Medulla oblongata (tissue), 1 donor: ENCODE measurements at regions not wholly inside any gene's neighbourhood (a gene's known extent, or its start where the extent isn't known, plus 50 kb on each side); places are given as distances from the start of the nearest gene placed in this dataset.

ENCODE experiments used
- DNase-seq: peaks from one replicate; pipeline ENCODE4 v3.0.0-alpha.2; 2015; ENCODE audit errors: extremely low spot score

DNA sequence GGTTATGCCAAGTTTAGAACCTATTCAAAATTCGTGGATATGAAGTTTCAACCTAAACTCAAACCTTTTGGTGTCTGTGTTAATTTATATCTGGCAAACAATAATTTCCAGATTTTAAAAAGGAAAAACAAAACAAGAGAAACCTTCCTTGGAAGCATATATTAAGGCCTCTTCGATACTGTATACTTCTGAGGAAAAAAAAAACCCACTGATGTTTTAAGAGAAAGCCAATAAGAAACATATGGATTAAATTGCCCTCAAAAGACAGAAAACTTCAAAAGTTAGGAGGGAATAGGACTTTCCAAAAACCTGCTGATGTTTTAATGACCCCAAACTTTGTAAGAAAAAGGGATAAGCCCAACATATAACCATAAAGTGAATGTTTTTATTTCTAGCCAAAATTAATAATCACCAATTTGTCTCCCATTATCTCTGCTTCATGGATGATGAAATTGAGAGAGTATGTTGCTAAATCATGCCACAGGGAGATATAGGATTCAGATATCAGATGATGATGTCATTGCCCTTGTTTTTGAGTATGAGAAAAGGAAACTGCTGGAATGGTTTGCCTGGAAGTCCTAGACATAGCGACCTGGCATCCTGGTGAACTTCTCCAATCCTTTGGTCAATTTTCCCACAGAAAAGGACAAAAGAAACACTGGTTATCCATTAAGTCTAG is 423.9 kb downstream of the DMRT2 start:
- DNase-seq, result no peak

DNA sequence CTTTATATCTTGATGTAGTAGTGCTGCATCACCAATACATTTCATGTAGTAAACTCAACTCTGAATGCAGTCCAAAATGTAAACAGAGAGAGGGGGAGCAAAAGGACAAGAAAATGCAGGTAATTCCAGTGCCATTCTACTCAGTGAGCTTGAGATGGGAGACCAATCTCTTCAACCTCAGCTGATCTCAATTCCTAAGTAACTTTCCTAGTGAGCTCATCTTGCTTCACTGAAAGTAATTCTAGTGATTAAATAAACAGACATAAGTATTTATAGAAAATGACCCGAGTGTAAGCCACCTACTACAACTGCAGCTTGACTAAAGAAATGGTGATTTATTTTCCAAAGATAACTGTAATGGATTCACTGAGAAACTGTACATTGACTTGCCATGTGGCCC is 424.5 kb downstream of the DMRT2 start:
- no peak for DNase-seq

DNA sequence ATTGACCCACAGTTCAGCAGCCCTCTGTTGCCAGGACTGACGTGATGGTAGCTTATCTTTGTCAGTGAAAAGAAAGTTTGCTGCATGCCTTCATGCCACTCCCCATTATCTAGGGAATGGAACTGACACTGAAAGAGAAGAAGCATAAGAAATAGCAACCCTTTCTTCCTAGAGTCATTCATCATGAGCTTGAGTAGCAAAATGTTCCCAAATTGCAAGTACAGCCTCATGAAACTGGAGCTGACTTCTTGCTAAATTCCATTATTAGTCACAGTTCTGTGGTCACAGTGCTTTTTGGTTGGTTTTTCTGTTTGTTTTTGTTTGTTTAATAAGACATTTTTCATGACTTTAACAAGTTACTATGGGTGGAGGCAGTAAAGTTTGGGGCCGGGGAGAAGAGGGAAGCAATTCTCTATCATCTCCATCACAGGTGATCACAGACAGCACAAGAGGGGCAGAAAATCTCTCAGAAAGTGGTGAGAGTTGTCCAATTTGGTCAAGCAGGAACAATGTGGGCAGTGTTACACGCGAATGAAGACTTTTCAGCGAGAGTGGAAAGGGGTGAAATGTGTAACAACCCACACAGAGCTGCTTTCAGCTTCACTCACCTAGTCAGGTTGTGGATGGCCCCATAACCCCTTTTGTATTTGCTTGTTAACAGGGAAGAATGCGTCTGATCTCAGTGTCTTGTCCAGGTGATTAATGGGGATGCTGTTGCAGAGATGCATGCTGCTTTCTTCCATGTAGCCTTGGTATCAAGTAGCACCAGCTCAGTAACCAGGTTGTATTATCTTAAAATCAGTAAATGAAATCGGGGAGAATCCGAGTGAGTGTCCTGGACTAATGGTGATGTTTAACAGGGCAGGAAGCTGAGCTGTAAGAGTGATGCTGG is 440.4 kb downstream of the DMRT2 start:
- DNase-seq, result no peak

- DNase-seq, result no peak
Measured at GRCh38 chr9:1492156-1492555, 442.0 kb downstream of the DMRT2 start.

DNA sequence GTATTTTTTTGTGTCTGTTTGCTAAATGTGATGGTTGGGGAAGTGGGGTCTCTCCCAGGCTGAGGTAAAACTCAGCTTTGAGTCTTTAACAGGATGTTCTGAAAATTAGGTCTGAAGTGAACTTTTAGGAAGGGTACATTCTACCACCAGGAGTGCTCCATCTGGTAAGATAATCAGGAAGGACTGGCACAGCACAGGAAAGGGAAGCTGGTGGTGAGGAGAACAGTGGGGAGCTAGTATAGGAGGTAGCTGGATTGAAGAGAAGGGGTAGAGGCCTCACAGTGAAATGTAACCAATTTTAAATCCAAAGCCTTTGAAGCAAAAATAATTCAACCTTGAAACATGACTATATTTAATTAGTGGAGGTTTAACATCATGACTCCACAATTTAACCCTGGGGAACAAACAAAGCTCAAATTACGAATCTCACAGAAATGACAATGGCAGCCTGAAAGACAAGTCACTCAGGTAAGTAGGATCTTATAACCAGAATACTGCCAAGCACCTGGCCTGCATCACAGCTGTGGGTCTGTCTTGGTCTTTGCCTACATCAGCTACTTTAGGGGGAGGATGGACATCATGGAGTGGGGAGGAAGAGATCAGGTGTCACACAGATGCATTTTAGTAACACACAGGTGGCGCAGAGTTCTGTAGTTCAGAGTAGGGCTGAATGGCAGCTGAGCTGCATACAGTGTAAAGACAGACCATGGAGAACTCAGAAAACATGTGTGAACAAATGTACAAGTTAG is 445.3 kb downstream of the DMRT2 start:
- DNase-seq, result no peak

- no peak for DNase-seq
Measured at GRCh38 chr9:1505489-1505888, 455.3 kb downstream of the DMRT2 start.

DNA sequence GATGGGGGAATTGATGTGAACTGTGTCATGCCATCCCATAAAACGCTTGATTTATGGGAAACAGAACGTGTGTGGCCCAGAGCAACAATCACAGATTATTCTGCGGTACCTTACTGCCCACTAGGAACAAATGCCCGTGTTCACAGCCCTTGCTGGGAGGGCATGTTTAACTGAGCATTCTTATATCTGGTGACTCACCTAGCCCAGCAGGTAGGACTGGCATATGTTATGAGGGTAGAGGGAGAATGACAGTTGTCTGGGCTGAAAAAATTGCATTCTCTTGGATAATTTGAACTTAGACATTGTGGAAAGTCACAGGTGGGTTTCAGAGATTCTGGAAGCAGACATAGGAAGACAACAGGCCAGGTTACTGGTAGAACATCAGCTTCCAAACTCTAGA is 460.6 kb downstream of the DMRT2 start:
- DNase-seq, result no peak

DNA sequence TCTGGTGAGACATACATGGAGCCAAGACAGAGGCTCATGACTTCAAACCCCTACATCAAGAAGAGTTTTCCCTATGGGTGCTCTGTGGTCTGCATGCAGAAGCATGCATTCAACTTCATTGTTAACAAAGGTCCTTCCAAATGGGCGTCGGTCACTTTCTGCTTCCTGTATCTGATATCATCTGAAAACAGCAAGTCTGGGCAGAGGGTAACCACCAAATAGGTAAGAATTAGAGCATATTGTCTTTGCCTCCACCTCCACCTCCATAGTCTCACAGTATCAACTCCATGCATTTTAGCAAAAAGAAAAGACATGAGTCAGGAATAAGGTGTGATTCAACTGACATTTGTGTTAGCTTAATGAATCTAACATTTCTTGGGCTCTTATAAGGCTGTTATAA is 462.9 kb downstream of the DMRT2 start:
- no peak for DNase-seq

GRCh38 chr9:1514250-1514649 is 464.1 kb downstream of the DMRT2 start:
- DNase-seq, result no peak

DNA sequence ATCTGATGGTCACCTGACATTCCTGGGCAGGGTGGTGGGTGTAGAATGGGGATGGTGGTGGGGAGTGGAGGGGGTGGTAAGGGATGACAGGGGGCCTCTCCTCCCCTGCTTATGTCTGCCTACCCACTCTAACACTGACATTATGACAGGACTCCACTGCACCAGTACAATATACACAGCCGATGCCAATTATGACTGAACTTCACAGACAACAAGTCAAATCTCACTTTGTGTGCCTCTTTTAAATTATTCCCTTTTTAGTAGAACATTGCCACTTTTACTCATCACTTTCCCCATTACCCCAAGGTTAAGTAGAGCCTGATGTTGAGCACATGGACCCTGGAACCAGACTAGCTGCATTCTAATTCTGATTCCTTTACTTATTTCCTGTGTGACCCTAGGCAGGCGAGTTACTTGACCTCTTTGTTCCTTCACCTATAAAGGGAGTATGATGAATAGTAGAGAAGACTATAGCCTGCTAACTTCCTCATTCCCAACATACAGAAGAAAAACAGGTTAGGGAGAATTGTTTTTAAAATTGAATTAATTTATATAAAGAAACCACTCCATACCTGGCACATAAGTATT is 464.7 kb downstream of the DMRT2 start:
- DNase-seq, result no peak

DNA sequence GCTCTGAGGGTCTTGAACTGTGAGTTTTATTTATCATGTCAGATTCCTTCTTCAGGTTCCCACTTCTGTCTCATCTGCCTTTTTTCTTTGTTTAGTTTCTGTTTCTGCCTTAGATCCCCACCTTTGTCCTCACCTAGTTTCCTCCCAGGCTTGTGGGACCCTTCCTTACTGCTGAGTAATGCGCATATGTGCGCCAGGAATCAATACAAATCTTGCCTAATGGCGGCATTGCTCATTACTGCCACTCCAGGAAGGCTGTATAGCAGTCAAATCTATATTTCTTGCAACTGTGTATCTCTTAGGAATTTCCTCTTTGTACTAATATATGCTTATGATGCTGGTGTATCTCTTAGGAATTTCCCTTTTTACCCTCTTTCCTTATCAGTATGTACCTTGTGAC is 465.4 kb downstream of the DMRT2 start:
- no peak for DNase-seq

DNA sequence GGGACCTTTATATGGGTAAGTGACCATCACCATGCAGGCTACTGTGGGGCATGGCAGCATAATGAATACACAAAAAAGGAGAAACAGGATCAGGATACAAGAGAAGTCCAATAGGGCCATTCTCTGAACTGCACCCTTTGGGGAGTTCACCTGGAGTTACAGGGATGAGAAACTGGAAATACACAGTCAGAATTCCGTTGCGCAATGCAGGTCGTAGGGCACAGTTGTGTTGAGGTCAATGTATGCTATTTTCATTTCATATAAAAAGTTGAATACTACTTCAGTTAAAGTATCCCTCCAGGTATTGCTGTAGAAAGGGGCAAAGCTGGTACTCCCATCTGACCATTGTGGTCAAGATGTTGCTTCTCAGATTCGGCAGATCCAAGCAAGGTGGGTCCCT is 471.4 kb downstream of the DMRT2 start:
- no peak for DNase-seq

DNA sequence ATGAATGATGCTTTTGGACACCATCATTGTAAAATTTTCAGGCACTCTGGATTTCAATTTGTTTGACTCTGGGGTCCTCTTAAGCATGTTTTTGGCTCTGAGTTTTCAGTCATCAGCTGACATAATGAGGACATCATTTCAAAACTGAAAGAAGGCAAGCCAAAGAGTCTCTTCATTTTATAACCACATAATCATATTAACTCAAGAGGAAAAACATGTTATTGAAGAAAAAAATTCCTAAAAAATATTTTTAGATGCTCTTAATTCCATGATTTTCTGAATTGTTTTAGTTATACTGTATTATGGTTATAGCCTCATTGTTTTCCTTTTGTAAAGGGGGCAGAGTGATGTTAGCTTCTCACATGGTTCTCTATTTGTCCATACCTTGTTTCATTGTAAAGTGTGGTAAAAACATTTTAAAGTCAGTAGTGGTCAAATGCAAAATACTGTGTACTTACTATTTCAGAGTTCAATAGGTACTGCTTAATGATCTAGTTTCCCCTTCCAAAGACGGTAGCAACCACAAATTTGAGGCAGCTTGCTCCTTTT is 472.1 kb downstream of the DMRT2 start:
- no peak for DNase-seq

DNA sequence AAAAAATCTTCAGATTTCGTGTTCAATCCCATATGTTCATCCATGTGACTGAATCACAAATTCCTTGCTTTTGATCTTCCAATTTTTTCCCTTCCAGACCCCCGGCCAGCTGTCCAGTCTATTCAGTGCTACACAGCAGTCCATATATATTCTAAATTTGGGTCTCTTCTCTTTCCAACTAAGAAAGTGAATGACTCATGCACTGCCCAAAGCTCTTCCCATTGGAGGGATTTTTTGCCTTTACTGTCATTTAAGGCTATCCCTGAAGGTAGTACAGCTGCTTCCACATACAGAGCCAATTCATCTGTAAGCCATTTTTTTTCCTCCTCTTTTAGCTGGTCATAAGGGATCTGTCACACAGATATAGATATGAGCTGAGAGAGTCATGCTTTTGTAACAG is 478.3 kb downstream of the DMRT2 start:
- no peak for DNase-seq

GRCh38 chr9:1530696-1531095 is 480.5 kb downstream of the DMRT2 start:
- DNase-seq, result no peak

DNA sequence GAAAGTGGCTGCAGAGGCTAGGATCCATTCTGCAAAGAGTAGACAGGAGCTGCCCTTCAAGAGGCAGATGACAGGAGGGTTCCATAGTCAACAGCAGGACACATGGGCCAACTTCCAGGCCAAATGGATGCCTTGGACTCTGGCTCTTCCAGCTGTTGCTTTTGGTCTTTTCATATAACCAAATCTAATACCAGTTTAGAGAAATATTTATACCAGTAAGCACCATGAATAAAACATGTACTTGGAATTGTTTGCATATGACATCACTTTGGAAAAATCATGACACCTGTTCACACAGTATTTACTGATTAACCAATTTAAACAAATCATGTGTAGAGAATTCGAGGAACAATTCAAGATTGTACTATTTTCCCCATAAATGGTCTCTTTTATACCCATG is 481.3 kb downstream of the DMRT2 start:
- DNase-seq, result no peak

DNA sequence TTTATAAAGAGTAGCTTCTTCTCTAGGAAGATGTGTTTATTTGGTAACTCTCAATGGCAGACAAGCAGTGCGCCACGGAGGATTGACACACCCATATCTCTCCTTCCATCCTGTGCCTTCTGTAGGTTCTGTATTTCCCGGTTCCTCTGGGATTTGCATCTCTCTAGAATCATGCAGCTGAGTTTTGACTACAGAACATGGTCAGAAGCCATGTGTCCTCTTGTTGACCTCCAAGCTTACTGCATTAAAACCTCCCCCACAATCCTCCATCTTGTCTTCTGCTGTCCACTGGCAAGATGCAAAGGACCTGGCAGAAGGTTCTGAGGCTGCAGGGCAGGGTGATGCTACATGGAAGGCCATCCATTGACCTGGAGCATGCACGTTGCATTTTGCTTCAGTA is 482.0 kb downstream of the DMRT2 start:
- DNase-seq, result no peak

GRCh38 chr9:1535051-1535450 is 480.1 kb upstream of the SMARCA2 start:
- DNase-seq, result no peak

- DNase-seq, result no peak
Measured at GRCh38 chr9:1535599-1535998, 479.5 kb upstream of the SMARCA2 start.

- DNase-seq, result no peak
Measured at GRCh38 chr9:1536522-1537170, 478.5 kb upstream of the SMARCA2 start.

- no peak for DNase-seq
Measured at GRCh38 chr9:1538301-1538700, 476.8 kb upstream of the SMARCA2 start.
